DOHH2 (cell line): ENCODE measurements at regions not wholly inside any gene's neighbourhood (a gene's known extent, or its start where the extent isn't known, plus 50 kb on each side); places are given as distances from the start of the nearest gene placed in this dataset.

Experiments
- H3F3A ChIP-seq: fragments of 200-600 bp; sonication (generic), shearing (Covaris generic); 2 replicates; pipeline ENCODE4 v1.6.0; 2016; ENCODE audit warnings: antibody characterized with exemption, mild to moderate bottlenecking; ENCODE audit not compliant: control insufficient read depth, insufficient read depth
- H3K27ac ChIP-seq: fragments of 200-600 bp; sonication (generic); 2 replicates; pipeline ENCODE4 v1.5.1; 2014; ENCODE audit warnings: low read depth, mild to moderate bottlenecking, low read length, moderate library complexity
- H3K27me3 ChIP-seq: fragments of 200-600 bp; sonication (generic); 2 replicates; pipeline ENCODE4 v1.6.1; 2014; ENCODE audit warnings: mild to moderate bottlenecking, low read length, mixed read lengths; ENCODE audit not compliant: control insufficient read depth
- H3K36me3 ChIP-seq: fragments of 200-600 bp; sonication (generic); 2 replicates; pipeline ENCODE4 v1.6.1; 2014; ENCODE audit warnings: mild to moderate bottlenecking, low read length, moderate library complexity, mixed read lengths; ENCODE audit not compliant: control insufficient read depth
- H3K4me1 ChIP-seq: fragments of 200-600 bp; sonication (generic); 2 replicates; pipeline ENCODE4 v1.6.1; 2014; ENCODE audit warnings: mild to moderate bottlenecking, low read length, mixed read lengths; ENCODE audit not compliant: control insufficient read depth
- H3K4me2 ChIP-seq: fragments of 200-600 bp; sonication (generic); 2 replicates; pipeline ENCODE4 v1.6.0; 2014; ENCODE audit warnings: mild to moderate bottlenecking, low read length, moderate library complexity
- H3K4me3 ChIP-seq: fragments of 200-600 bp; sonication (generic); 2 replicates; pipeline ENCODE4 v1.5.1; 2014; ENCODE audit warnings: mild to moderate bottlenecking, low read length, mixed read lengths
- H3K79me2 ChIP-seq: fragments of 200-600 bp; sonication (generic); 2 replicates; pipeline ENCODE4 v1.6.1; 2014; ENCODE audit warnings: mild to moderate bottlenecking, low read length, mixed read lengths; ENCODE audit not compliant: control insufficient read depth
- H3K9me2 ChIP-seq: fragments of 200-600 bp; sonication (generic); replicated peaks from 2 replicates; pipeline ENCODE4 v1.6.1; 2014; ENCODE audit warnings: mild to moderate bottlenecking, low read length, mixed read lengths; ENCODE audit not compliant: control insufficient read depth
- H3K9me3 ChIP-seq: fragments of 200-600 bp; sonication (generic); 2 replicates; pipeline ENCODE4 v1.6.1; 2014; ENCODE audit warnings: antibody characterized with exemption, low read length, mixed read lengths; ENCODE audit not compliant: control insufficient read depth, insufficient read depth
- H4K20me1 ChIP-seq: fragments of 200-600 bp; sonication (generic); 2 replicates; pipeline ENCODE4 v1.6.0; 2014; ENCODE audit warnings: low read depth, mild to moderate bottlenecking, antibody characterized with exemption, low read length, moderate library complexity; ENCODE audit not compliant: control insufficient read depth, insufficient read depth
- EZH2phosphoT487 ChIP-seq: fragments of 200-600 bp; sonication (generic); IDR thresholded peaks from 2 replicates; pipeline ENCODE4 v1.6.1; 2017; ENCODE audit warnings: borderline replicate concordance, mild to moderate bottlenecking, antibody characterized with exemption, low read length, moderate library complexity, mixed read lengths
- TF ChIP-seq, protein P1 (sequence below): fragments of 200-600 bp; sonication (generic); IDR thresholded peaks from one replicate; pipeline ENCODE4 v1.5.1; 2014; ENCODE audit warnings: antibody characterized with exemption, mild to moderate bottlenecking, low read depth, low read length; ENCODE audit not compliant: poor library complexity, severe bottlenecking

DNA sequence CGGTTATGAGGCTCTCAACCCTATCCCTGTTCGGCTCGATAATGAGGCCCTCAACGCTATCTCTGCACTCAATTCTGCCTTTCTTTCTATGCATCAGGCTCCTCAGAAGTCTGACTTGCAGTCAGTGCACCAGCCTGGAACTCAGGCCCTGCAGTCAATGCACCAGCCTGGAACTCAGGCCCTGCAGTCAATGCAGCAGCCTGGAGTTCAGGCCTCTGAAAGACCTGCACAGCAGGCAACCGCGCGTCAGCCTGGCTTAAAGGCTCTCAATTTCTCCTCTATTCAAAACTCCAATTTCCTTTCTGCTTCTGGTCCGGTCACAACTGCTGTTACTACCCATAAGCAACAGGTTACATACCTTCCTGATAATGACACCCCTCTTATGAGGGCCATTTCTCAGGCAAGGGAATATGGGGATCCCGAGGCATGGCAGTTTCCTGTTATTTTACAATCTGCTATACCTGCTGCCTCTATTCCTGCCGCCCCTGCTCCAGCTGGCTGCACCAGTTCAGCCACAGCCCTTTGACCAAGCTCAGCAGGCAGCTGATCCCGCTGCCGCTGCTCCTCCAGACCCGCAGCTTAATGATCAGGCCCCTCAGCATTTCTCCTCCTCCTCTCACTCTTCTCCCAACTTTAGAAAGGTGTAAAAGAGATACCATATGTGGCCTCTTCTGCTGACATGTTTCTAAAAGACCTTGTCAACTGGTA, 933.6 kb upstream of the FANCL start:
- Histone ChIP-seq H3K4me1 (no peaks in the 10 kb centered on the region), H3K79me2 (no peaks in the 10 kb centered on the region), H3K4me2 (no peak overlapping the region), H3K27ac (no peak overlapping the region), H3K36me3 (no peaks in the 10 kb centered on the region), H3K9me3 (no peaks in the 10 kb centered on the region), H3K4me3 (no peak overlapping the region), H4K20me1 (no peaks in the 10 kb centered on the region), H3F3A (no peaks in the 10 kb centered on the region), H3K27me3 (no peaks in the 10 kb centered on the region), H3K9me2 (no peaks in the 10 kb centered on the region)
- TF ChIP-seq, protein P1, sequence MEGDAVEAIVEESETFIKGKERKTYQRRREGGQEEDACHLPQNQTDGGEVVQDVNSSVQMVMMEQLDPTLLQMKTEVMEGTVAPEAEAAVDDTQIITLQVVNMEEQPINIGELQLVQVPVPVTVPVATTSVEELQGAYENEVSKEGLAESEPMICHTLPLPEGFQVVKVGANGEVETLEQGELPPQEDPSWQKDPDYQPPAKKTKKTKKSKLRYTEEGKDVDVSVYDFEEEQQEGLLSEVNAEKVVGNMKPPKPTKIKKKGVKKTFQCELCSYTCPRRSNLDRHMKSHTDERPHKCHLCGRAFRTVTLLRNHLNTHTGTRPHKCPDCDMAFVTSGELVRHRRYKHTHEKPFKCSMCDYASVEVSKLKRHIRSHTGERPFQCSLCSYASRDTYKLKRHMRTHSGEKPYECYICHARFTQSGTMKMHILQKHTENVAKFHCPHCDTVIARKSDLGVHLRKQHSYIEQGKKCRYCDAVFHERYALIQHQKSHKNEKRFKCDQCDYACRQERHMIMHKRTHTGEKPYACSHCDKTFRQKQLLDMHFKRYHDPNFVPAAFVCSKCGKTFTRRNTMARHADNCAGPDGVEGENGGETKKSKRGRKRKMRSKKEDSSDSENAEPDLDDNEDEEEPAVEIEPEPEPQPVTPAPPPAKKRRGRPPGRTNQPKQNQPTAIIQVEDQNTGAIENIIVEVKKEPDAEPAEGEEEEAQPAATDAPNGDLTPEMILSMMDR, result no peak
- no peak for TF ChIP-seq EZH2phosphoT487

DNA sequence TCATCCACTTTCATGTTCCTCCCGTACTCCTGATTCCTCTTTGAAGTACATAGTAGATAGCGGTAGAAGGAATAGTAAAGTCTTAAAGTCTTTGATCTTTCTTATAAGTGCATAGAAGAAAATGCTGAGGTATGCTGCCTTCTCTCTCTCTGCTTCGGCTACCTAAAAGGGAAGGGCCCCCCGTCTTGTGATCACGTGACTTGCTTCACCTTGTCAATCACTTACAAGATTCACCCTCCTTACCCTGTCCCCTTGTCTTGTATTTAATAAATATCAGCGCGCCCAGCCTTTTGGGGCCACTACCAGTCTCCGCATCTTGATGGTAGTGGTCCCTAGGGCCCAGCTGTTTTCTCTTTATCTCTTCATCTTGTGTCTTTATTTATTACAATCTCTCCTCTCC, 932.2 kb upstream of the FANCL start:
- H3K27me3 ChIP-seq, result no peaks in the 10 kb centered on the region
- H3K36me3 ChIP-seq, result no peaks in the 10 kb centered on the region
- no peaks in the 10 kb centered on the region for H3K9me2 ChIP-seq
- H3F3A ChIP-seq, result no peaks in the 10 kb centered on the region
- H4K20me1 ChIP-seq, result no peaks in the 10 kb centered on the region
- no peak overlapping the region for H3K27ac ChIP-seq
- no peaks in the 10 kb centered on the region for H3K4me1 ChIP-seq
- TF ChIP-seq, protein P1, result no peak
- no peak for TF ChIP-seq EZH2phosphoT487
- H3K4me2 ChIP-seq, result no peak overlapping the region
- H3K79me2 ChIP-seq, result no peaks in the 10 kb centered on the region
- no peak overlapping the region for H3K4me3 ChIP-seq
- no peaks in the 10 kb centered on the region for H3K9me3 ChIP-seq

- Histone ChIP-seq H3K4me2 (no peak overlapping the region), H3K9me3 (no peaks in the 10 kb centered on the region), H4K20me1 (no peaks in the 10 kb centered on the region), H3K4me3 (no peak overlapping the region), H3K27me3 (no peaks in the 10 kb centered on the region), H3K27ac (no peak overlapping the region), H3K79me2 (no peaks in the 10 kb centered on the region), H3F3A (no peaks in the 10 kb centered on the region), H3K9me2 (no peaks in the 10 kb centered on the region), H3K4me1 (no peaks in the 10 kb centered on the region), H3K36me3 (no peaks in the 10 kb centered on the region)
- TF ChIP-seq EZH2phosphoT487, result no peak
- TF ChIP-seq, protein P1, result no peak
Observed at GRCh38 chr2:59171019-59171418, 929.9 kb upstream of the FANCL start.
